RWPE2 (cell line): ENCODE measurements at regions not wholly inside any gene's neighbourhood (a gene's known extent, or its start where the extent isn't known, plus 50 kb on each side); places are given as distances from the start of the nearest gene placed in this dataset.

Experiments
- ATAC-seq: fragments of 200-7000 bp; cut with Tn5 transposase; 3 replicates; pipeline ENCODE4 v1.9.1; 2021; ENCODE audit warnings: low read depth
- DNase-seq: peaks from one replicate; pipeline ENCODE4 v3.0.0-alpha.2; 2020; ENCODE audit warnings: low spot score
- H3K27ac ChIP-seq: fragments of 450-650 bp; 2 replicates; pipeline ENCODE4 v1.5.1; 2017; ENCODE audit warnings: mild to moderate bottlenecking; ENCODE audit not compliant: poor library complexity, severe bottlenecking
- H3K27me3 ChIP-seq: fragments of 250-450 bp; sonication (Bioruptor Pico); 2 replicates; pipeline ENCODE4 v1.5.1; 2021; ENCODE audit warnings: mild to moderate bottlenecking, moderate library complexity; ENCODE audit not compliant: insufficient read depth, poor library complexity, severe bottlenecking
- H3K36me3 ChIP-seq: fragments of 250-450 bp; sonication (Bioruptor Pico); 2 replicates; pipeline ENCODE4 v1.5.1; 2020; ENCODE audit warnings: low read depth, mild to moderate bottlenecking, moderate library complexity
- H3K4me1 ChIP-seq: fragments of 250-450 bp; sonication (Bioruptor Pico); 2 replicates; pipeline ENCODE4 v1.5.1; 2021; ENCODE audit warnings: mild to moderate bottlenecking, moderate library complexity; ENCODE audit not compliant: insufficient read depth, poor library complexity, severe bottlenecking
- H3K4me3 ChIP-seq: fragments of 250-450 bp; sonication (Bioruptor Pico); 2 replicates; pipeline ENCODE4 v1.5.1; 2021; ENCODE audit warnings: mild to moderate bottlenecking, moderate library complexity; ENCODE audit not compliant: severe bottlenecking
- H3K9me3 ChIP-seq: fragments of 250-450 bp; sonication (Bioruptor Pico); 2 replicates; pipeline ENCODE4 v1.5.1; 2021; ENCODE audit warnings: mild to moderate bottlenecking, moderate library complexity; ENCODE audit not compliant: severe bottlenecking
- CTCF ChIP-seq: fragments of 450-650 bp; IDR thresholded peaks from one replicate; pipeline ENCODE4 v1.5.1; 2017; ENCODE audit warnings: mild to moderate bottlenecking, moderate library complexity; ENCODE audit not compliant: poor library complexity, severe bottlenecking

DNA sequence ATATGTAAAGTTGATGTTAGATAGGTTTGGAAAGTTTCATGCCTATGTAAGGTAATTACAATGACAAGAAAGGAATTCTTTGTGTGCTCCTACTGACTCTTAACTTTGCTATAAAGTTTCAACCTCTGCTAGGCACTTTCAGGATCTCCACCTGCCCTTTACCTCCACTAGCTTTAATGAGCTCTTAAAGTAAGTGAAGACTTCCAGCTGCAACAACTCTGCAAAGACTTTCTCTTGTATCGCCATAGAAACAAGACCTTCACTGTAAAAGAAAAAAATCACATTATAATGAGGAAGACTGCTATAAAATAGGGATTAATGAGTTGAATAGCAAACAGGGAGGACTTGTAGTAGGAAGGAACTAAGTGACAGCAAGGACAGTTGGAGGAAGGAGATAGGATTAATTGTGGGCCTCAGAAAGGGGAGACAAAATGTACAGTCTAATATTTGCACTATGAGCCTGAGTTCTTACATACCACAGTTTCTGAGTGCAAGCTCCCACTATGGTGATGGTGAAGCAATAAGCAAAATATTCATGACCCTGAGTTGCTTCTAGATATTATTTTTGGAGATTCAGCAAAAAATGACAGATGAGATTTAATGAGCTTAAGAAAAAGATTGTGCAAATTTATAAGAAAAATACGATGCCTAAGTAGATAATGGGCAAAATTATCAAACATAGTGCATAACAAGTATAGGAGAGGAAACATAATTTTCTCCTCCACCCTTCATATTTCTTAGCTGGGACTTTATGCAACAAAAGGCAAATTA, 66.7 kb downstream of the DHRS2 start:
- TF ChIP-seq CTCF: no peak
- ATAC-seq: no peak
- no peaks in the 10 kb centered on the region for H3K27me3 ChIP-seq
- H3K4me3 ChIP-seq: no peak overlapping the region
- H3K9me3 ChIP-seq: peaks cover 13% of the 10 kb centered on the region
- no peaks in the 10 kb centered on the region for H3K36me3 ChIP-seq
- no peak overlapping the region for H3K27ac ChIP-seq
- no peaks in the 10 kb centered on the region for H3K4me1 ChIP-seq
- DNase-seq: no peak

GRCh38 chr14:23704890-23705289, 68.7 kb downstream of the DHRS2 start:
- no peak for TF ChIP-seq CTCF
- no peak for DNase-seq
- ATAC-seq: no peak

DNA sequence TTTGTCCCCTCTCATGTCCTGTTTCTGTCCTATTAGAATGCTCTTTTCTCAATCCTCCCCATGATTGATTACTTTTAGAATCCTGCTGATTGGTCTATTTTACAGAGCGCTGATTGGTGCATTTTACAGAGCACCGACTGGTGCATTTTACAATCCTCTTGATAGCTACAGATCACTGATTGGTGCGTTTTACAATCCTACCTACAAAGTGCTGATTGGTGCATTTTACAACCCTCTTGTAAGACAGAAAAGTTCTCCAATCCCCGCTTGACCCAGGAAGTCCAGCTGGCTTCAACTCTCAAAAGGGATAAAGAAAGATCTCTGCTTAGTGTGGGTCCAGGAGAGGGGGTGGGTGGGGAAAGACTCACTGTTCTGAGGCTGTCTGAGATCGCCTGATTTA, 71.3 kb downstream of the DHRS2 start:
- H3K9me3 ChIP-seq: peaks cover 13% of the 10 kb centered on the region
- no peak for TF ChIP-seq CTCF
- H3K4me1 ChIP-seq: no peaks in the 10 kb centered on the region
- ATAC-seq (no peak), DNase-seq (no peak)
- no peak overlapping the region for H3K4me3 ChIP-seq
- H3K27me3 ChIP-seq: no peaks in the 10 kb centered on the region
- no peak overlapping the region for H3K27ac ChIP-seq
- no peaks in the 10 kb centered on the region for H3K36me3 ChIP-seq

More at GRCh38 chr14:23704890-23705289, 68.7 kb downstream of the DHRS2 start:
- peaks cover 13% of the 10 kb centered on the region for H3K9me3 ChIP-seq
- H3K27ac ChIP-seq: no peak overlapping the region
- no peaks in the 10 kb centered on the region for H3K27me3 ChIP-seq
- no peak overlapping the region for H3K4me3 ChIP-seq
- no peaks in the 10 kb centered on the region for H3K4me1 ChIP-seq
- H3K36me3 ChIP-seq: no peaks in the 10 kb centered on the region

DNA sequence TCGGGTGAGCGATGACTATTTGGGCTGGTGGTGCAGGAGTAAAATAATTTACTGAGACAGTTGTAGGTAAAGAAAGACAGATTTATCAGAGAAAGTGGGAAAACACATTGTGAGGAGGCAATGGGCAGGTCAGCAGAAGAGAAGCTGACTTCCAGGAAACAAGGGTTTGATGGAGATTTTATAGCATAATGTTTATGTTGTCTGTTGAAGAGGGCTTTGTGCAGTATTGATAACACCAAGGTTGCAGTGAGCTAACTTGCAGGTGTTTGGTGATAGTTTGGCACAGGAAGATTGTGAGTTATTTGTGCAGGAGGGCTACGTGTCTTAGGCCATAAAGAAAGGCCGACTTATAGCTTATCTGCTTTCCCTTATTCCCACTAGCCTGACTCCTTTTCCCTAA, 72.2 kb downstream of the DHRS2 start:
- DNase-seq (no peak), ATAC-seq (no peak)
- peaks cover 13% of the 10 kb centered on the region for H3K9me3 ChIP-seq
- H3K27ac ChIP-seq: no peak overlapping the region
- TF ChIP-seq CTCF: no peak
- H3K36me3 ChIP-seq: no peaks in the 10 kb centered on the region
- no peaks in the 10 kb centered on the region for H3K4me1 ChIP-seq
- no peak overlapping the region for H3K4me3 ChIP-seq
- H3K27me3 ChIP-seq: no peaks in the 10 kb centered on the region

GRCh38 chr14:23709923-23710322, 73.8 kb downstream of the DHRS2 start:
- Histone ChIP-seq H3K4me3 (no peak overlapping the region), H3K27me3 (no peaks in the 10 kb centered on the region), H3K4me1 (no peaks in the 10 kb centered on the region), H3K9me3 (peaks cover 6% of the 10 kb centered on the region), H3K36me3 (no peaks in the 10 kb centered on the region), H3K27ac (no peak overlapping the region)
- TF ChIP-seq CTCF: no peak
- DNase-seq: no peak
- ATAC-seq: no peak
